ENCODE measurements at regions not wholly inside any gene's neighbourhood (a gene's known extent, or its start where the extent isn't known, plus 50 kb on each side); places are given as distances from the start of the nearest gene placed in this dataset.

DNA sequence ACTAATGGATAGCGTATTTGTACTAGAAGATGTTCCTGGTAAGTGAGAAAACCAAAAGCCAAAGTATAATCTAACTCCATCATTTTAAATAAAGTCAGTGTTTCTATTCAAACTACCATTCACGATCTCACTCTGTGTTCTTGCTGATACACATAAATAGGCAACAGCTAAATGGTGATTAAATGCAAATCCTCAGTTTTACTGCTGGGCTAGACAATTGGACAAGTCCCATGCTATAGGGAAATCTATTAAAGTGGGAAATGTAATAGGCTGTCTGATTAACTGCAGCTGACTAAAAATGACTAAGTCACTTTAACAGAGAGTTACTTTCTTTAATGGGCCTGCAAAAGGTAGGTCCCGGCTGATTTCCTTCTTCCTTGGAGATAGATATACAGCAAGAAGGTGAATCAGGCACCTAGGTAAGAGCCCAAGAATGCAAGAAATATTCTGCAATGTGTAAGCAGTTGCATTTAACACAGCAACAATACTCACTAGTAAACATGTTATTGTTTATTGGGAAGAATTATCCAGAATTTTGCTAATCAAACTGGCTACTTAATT, 298.4 kb downstream of the SLITRK6 start:
- H3K4me3 ChIP-seq (replicated peaks; ENCODE audit: insufficient read depth, low read length), result no peak overlapping the region
- TF ChIP-seq, protein P1, sequence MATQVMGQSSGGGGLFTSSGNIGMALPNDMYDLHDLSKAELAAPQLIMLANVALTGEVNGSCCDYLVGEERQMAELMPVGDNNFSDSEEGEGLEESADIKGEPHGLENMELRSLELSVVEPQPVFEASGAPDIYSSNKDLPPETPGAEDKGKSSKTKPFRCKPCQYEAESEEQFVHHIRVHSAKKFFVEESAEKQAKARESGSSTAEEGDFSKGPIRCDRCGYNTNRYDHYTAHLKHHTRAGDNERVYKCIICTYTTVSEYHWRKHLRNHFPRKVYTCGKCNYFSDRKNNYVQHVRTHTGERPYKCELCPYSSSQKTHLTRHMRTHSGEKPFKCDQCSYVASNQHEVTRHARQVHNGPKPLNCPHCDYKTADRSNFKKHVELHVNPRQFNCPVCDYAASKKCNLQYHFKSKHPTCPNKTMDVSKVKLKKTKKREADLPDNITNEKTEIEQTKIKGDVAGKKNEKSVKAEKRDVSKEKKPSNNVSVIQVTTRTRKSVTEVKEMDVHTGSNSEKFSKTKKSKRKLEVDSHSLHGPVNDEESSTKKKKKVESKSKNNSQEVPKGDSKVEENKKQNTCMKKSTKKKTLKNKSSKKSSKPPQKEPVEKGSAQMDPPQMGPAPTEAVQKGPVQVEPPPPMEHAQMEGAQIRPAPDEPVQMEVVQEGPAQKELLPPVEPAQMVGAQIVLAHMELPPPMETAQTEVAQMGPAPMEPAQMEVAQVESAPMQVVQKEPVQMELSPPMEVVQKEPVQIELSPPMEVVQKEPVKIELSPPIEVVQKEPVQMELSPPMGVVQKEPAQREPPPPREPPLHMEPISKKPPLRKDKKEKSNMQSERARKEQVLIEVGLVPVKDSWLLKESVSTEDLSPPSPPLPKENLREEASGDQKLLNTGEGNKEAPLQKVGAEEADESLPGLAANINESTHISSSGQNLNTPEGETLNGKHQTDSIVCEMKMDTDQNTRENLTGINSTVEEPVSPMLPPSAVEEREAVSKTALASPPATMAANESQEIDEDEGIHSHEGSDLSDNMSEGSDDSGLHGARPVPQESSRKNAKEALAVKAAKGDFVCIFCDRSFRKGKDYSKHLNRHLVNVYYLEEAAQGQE (IDR thresholded peaks at IDR 0.05; ENCODE audit: insufficient replicate concordance, low read depth), result no peak
- no peak for TF ChIP-seq GABPA (IDR thresholded peaks at IDR 0.05; ENCODE audit: low read depth)
- no peak for TF ChIP-seq SPI1 (IDR thresholded peaks at IDR 0.05; ENCODE audit: borderline replicate concordance, low read depth)
- TF ChIP-seq, protein P2, sequence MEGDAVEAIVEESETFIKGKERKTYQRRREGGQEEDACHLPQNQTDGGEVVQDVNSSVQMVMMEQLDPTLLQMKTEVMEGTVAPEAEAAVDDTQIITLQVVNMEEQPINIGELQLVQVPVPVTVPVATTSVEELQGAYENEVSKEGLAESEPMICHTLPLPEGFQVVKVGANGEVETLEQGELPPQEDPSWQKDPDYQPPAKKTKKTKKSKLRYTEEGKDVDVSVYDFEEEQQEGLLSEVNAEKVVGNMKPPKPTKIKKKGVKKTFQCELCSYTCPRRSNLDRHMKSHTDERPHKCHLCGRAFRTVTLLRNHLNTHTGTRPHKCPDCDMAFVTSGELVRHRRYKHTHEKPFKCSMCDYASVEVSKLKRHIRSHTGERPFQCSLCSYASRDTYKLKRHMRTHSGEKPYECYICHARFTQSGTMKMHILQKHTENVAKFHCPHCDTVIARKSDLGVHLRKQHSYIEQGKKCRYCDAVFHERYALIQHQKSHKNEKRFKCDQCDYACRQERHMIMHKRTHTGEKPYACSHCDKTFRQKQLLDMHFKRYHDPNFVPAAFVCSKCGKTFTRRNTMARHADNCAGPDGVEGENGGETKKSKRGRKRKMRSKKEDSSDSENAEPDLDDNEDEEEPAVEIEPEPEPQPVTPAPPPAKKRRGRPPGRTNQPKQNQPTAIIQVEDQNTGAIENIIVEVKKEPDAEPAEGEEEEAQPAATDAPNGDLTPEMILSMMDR (IDR thresholded peaks at IDR 0.05; ENCODE audit: insufficient read depth, low read length), result no peak
- no peak for TF ChIP-seq POLR2AphosphoS5 (IDR thresholded peaks at IDR 0.05; ENCODE audit: low read depth)
- no peaks in the 10 kb centered on the region for H3K27me3 ChIP-seq (ENCODE audit: insufficient read depth, poor library complexity, severe bottlenecking)
- DNase-seq (ENCODE audit: low read depth in 1 of 2, low spot score in 1 of 2), result no peak
- no peak overlapping the region for H3K27ac ChIP-seq (replicated peaks)

DNA sequence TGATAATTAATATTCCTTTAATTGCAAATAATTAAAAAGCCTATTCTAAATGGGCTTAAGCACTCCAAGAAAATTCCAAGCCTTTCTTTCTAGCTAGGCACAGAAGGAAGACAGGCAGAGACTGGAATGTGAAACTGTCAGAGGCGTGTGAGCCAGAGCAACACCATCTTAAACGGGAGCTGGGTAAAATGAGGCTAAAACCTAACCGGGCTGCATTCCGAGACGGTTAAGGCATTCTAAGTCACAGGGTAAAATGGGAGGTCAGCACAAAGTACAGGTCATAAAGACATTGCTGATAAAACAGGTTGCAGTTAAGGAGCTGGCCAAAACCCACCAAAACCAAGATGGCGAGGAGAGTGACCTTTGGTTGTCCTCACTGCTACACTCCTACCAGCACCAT, 300.4 kb downstream of the SLITRK6 start:
- TF ChIP-seq GABPA (IDR thresholded peaks at IDR 0.05; ENCODE audit: low read depth) (no peak), POLR2AphosphoS5 (IDR thresholded peaks at IDR 0.05; ENCODE audit: low read depth) (no peak), SPI1 (IDR thresholded peaks at IDR 0.05; ENCODE audit: borderline replicate concordance, low read depth) (no peak)
- TF ChIP-seq, protein P2 (IDR thresholded peaks at IDR 0.05; ENCODE audit: insufficient read depth, low read length), result no peak
- TF ChIP-seq, protein P1 (IDR thresholded peaks at IDR 0.05; ENCODE audit: insufficient replicate concordance, low read depth), result no peak
- DNase-seq (ENCODE audit: low read depth in 1 of 2, low spot score in 1 of 2), result no peak
- Histone ChIP-seq H3K27ac (replicated peaks) (no peak overlapping the region), H3K4me3 (replicated peaks; ENCODE audit: insufficient read depth, low read length) (no peak overlapping the region), H3K27me3 (ENCODE audit: insufficient read depth, poor library complexity, severe bottlenecking) (no peaks in the 10 kb centered on the region)

DNA sequence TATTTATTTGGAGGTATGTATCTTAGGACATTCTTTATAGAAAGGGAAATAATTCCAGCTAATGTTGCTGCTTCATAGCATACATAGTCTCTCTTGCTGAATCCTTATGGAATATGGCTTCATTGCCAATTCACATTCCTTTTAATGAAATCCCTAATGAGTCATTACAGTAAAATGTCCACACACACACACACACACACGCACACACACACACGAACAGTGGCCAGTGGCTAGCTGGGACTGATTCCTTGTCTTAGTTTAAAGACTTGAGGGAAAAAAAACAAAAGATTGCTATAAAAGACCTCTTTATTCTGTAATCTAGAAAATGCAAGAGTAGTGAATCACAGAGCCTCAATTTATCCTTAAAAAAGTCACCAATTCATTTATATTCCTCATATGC, 301.6 kb downstream of the SLITRK6 start:
- TF ChIP-seq GABPA (IDR thresholded peaks at IDR 0.05; ENCODE audit: low read depth) (no peak), SPI1 (IDR thresholded peaks at IDR 0.05; ENCODE audit: borderline replicate concordance, low read depth) (no peak), POLR2AphosphoS5 (IDR thresholded peaks at IDR 0.05; ENCODE audit: low read depth) (no peak)
- TF ChIP-seq, protein P2 (IDR thresholded peaks at IDR 0.05; ENCODE audit: insufficient read depth, low read length), result no peak
- TF ChIP-seq, protein P1 (IDR thresholded peaks at IDR 0.05; ENCODE audit: insufficient replicate concordance, low read depth), result no peak
- no peaks in the 10 kb centered on the region for H3K27me3 ChIP-seq (ENCODE audit: insufficient read depth, poor library complexity, severe bottlenecking)
- no peak for DNase-seq (ENCODE audit: low read depth in 1 of 2, low spot score in 1 of 2)
- no peak overlapping the region for H3K4me3 ChIP-seq (replicated peaks; ENCODE audit: insufficient read depth, low read length)
- no peak overlapping the region for H3K27ac ChIP-seq (replicated peaks)
